ENCODE measurements at regions not wholly inside any gene's neighbourhood (a gene's known extent, or its start where the extent isn't known, plus 50 kb on each side); places are given as distances from the start of the nearest gene placed in this dataset.

GRCh38 chr7:41116817-41117216 lies 586.1 kb downstream of the INHBA start:
- TF ChIP-seq, protein P1, sequence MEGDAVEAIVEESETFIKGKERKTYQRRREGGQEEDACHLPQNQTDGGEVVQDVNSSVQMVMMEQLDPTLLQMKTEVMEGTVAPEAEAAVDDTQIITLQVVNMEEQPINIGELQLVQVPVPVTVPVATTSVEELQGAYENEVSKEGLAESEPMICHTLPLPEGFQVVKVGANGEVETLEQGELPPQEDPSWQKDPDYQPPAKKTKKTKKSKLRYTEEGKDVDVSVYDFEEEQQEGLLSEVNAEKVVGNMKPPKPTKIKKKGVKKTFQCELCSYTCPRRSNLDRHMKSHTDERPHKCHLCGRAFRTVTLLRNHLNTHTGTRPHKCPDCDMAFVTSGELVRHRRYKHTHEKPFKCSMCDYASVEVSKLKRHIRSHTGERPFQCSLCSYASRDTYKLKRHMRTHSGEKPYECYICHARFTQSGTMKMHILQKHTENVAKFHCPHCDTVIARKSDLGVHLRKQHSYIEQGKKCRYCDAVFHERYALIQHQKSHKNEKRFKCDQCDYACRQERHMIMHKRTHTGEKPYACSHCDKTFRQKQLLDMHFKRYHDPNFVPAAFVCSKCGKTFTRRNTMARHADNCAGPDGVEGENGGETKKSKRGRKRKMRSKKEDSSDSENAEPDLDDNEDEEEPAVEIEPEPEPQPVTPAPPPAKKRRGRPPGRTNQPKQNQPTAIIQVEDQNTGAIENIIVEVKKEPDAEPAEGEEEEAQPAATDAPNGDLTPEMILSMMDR (IDR thresholded peaks at IDR 0.05) = no peak
- TF ChIP-seq EZH2 (IDR thresholded peaks at IDR 0.05) = no peak

Measured in neural progenitor cell (in vitro differentiated cells).